ENCODE measurements at regions not wholly inside any gene's neighbourhood (a gene's known extent, or its start where the extent isn't known, plus 50 kb on each side); places are given as distances from the start of the nearest gene placed in this dataset.

DNA sequence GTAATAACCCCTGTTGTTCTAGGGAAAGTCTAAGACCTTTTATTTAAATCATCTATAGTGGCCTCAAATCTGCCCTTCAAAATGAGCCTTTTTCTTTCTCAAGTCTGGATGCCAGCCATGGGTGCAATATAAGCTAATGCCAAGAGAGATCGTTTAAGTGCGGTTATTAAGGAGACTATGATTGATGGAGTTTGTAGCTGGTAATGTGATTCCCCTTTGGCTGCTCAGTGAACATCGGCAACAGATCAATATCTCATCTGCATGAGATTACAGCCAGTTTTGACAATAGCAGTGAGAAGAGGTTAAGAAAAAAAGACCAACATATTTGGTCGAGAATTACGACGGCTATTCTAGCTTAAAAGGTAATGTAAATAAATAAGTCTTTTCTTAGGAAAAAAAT is 1049.4 kb upstream of the NUDT12 start:
- TF ChIP-seq, protein P1, sequence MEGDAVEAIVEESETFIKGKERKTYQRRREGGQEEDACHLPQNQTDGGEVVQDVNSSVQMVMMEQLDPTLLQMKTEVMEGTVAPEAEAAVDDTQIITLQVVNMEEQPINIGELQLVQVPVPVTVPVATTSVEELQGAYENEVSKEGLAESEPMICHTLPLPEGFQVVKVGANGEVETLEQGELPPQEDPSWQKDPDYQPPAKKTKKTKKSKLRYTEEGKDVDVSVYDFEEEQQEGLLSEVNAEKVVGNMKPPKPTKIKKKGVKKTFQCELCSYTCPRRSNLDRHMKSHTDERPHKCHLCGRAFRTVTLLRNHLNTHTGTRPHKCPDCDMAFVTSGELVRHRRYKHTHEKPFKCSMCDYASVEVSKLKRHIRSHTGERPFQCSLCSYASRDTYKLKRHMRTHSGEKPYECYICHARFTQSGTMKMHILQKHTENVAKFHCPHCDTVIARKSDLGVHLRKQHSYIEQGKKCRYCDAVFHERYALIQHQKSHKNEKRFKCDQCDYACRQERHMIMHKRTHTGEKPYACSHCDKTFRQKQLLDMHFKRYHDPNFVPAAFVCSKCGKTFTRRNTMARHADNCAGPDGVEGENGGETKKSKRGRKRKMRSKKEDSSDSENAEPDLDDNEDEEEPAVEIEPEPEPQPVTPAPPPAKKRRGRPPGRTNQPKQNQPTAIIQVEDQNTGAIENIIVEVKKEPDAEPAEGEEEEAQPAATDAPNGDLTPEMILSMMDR (IDR thresholded peaks at IDR 0.05; ENCODE audit: insufficient read depth, low read depth, low read length): no peak
- no peak for TF ChIP-seq EZH2 (IDR thresholded peaks at IDR 0.05; ENCODE audit: insufficient read depth, low read length)

Measured in astrocyte (in vitro differentiated cells and primary cell).